DOHH2 (cell line): ENCODE measurements at regions not wholly inside any gene's neighbourhood (a gene's known extent, or its start where the extent isn't known, plus 50 kb on each side); places are given as distances from the start of the nearest gene placed in this dataset.

Experiments
- H3F3A ChIP-seq: fragments of 200-600 bp; sonication (generic), shearing (Covaris generic); 2 replicates; pipeline ENCODE4 v1.6.0; 2016; ENCODE audit warnings: antibody characterized with exemption, mild to moderate bottlenecking; ENCODE audit not compliant: control insufficient read depth, insufficient read depth
- H3K27ac ChIP-seq: fragments of 200-600 bp; sonication (generic); 2 replicates; pipeline ENCODE4 v1.5.1; 2014; ENCODE audit warnings: low read depth, mild to moderate bottlenecking, low read length, moderate library complexity
- H3K27me3 ChIP-seq: fragments of 200-600 bp; sonication (generic); 2 replicates; pipeline ENCODE4 v1.6.1; 2014; ENCODE audit warnings: mild to moderate bottlenecking, low read length, mixed read lengths; ENCODE audit not compliant: control insufficient read depth
- H3K36me3 ChIP-seq: fragments of 200-600 bp; sonication (generic); 2 replicates; pipeline ENCODE4 v1.6.1; 2014; ENCODE audit warnings: mild to moderate bottlenecking, low read length, moderate library complexity, mixed read lengths; ENCODE audit not compliant: control insufficient read depth
- H3K4me1 ChIP-seq: fragments of 200-600 bp; sonication (generic); 2 replicates; pipeline ENCODE4 v1.6.1; 2014; ENCODE audit warnings: mild to moderate bottlenecking, low read length, mixed read lengths; ENCODE audit not compliant: control insufficient read depth
- H3K4me2 ChIP-seq: fragments of 200-600 bp; sonication (generic); 2 replicates; pipeline ENCODE4 v1.6.0; 2014; ENCODE audit warnings: mild to moderate bottlenecking, low read length, moderate library complexity
- H3K4me3 ChIP-seq: fragments of 200-600 bp; sonication (generic); 2 replicates; pipeline ENCODE4 v1.5.1; 2014; ENCODE audit warnings: mild to moderate bottlenecking, low read length, mixed read lengths
- H3K79me2 ChIP-seq: fragments of 200-600 bp; sonication (generic); 2 replicates; pipeline ENCODE4 v1.6.1; 2014; ENCODE audit warnings: mild to moderate bottlenecking, low read length, mixed read lengths; ENCODE audit not compliant: control insufficient read depth
- H3K9me2 ChIP-seq: fragments of 200-600 bp; sonication (generic); replicated peaks from 2 replicates; pipeline ENCODE4 v1.6.1; 2014; ENCODE audit warnings: mild to moderate bottlenecking, low read length, mixed read lengths; ENCODE audit not compliant: control insufficient read depth
- H3K9me3 ChIP-seq: fragments of 200-600 bp; sonication (generic); 2 replicates; pipeline ENCODE4 v1.6.1; 2014; ENCODE audit warnings: antibody characterized with exemption, low read length, mixed read lengths; ENCODE audit not compliant: control insufficient read depth, insufficient read depth
- H4K20me1 ChIP-seq: fragments of 200-600 bp; sonication (generic); 2 replicates; pipeline ENCODE4 v1.6.0; 2014; ENCODE audit warnings: low read depth, mild to moderate bottlenecking, antibody characterized with exemption, low read length, moderate library complexity; ENCODE audit not compliant: control insufficient read depth, insufficient read depth
- CTCF ChIP-seq: fragments of 200-600 bp; sonication (generic); IDR thresholded peaks from one replicate; pipeline ENCODE4 v1.5.1; 2014; ENCODE audit warnings: antibody characterized with exemption, mild to moderate bottlenecking, low read depth, low read length; ENCODE audit not compliant: poor library complexity, severe bottlenecking
- EZH2phosphoT487 ChIP-seq: fragments of 200-600 bp; sonication (generic); IDR thresholded peaks from 2 replicates; pipeline ENCODE4 v1.6.1; 2017; ENCODE audit warnings: borderline replicate concordance, mild to moderate bottlenecking, antibody characterized with exemption, low read length, moderate library complexity, mixed read lengths

GRCh38 chr14:96959992-96960391 lies 162.8 kb downstream of the VRK1 start:
- H3F3A ChIP-seq: no peaks in the 10 kb centered on the region
- H3K36me3 ChIP-seq: peaks cover 10% of the 10 kb centered on the region
- H3K4me1 ChIP-seq: peaks cover 20% of the 10 kb centered on the region
- no peak overlapping the region for H3K4me2 ChIP-seq
- H3K4me3 ChIP-seq: no peak overlapping the region
- TF ChIP-seq CTCF (no peak), EZH2phosphoT487 (no peak)
- peaks cover 25% of the 10 kb centered on the region for H3K9me3 ChIP-seq
- no peaks in the 10 kb centered on the region for H3K79me2 ChIP-seq
- H3K9me2 ChIP-seq: no peaks in the 10 kb centered on the region
- no peaks in the 10 kb centered on the region for H3K27me3 ChIP-seq
- H4K20me1 ChIP-seq: no peaks in the 10 kb centered on the region
- H3K27ac ChIP-seq: no peak overlapping the region

GRCh38 chr14:96960598-96961116 lies 163.5 kb downstream of the VRK1 start:
- Histone ChIP-seq H3F3A (no peaks in the 10 kb centered on the region), H3K9me3 (peaks cover 25% of the 10 kb centered on the region), H3K4me1 (peaks cover 20% of the 10 kb centered on the region), H3K4me2 (no peak overlapping the region), H3K27ac (no peak overlapping the region), H3K9me2 (no peaks in the 10 kb centered on the region), H4K20me1 (no peaks in the 10 kb centered on the region), H3K27me3 (no peaks in the 10 kb centered on the region), H3K36me3 (peaks cover 10% of the 10 kb centered on the region), H3K79me2 (no peaks in the 10 kb centered on the region), H3K4me3 (no peak overlapping the region)
- TF ChIP-seq EZH2phosphoT487 (no peak), CTCF (no peak)

GRCh38 chr14:96961895-96962294 lies 164.7 kb downstream of the VRK1 start:
- TF ChIP-seq CTCF (no peak), EZH2phosphoT487 (no peak)
- H3K4me2 ChIP-seq: peak overlapping the region; percentile 63

More at GRCh38 chr14:96961895-96962294, 164.7 kb downstream of the VRK1 start:
- Histone ChIP-seq H3F3A (no peaks in the 10 kb centered on the region), H3K27me3 (no peaks in the 10 kb centered on the region), H3K9me2 (no peaks in the 10 kb centered on the region), H3K4me3 (peak overlapping the region; percentile 60), H4K20me1 (no peaks in the 10 kb centered on the region), H3K27ac (peak overlapping the region; percentile 64), H3K79me2 (no peaks in the 10 kb centered on the region), H3K36me3 (peaks cover 10% of the 10 kb centered on the region), H3K4me1 (peaks cover 20% of the 10 kb centered on the region), H3K9me3 (peaks cover 25% of the 10 kb centered on the region)
